Hypothalamus (tissue), 51 donors: ENCODE measurements at regions not wholly inside any gene's neighbourhood (a gene's known extent, or its start where the extent isn't known, plus 50 kb on each side); places are given as distances from the start of the nearest gene placed in this dataset.

Experiments used
- DNase-seq, 51 donors: peaks; one replicate each; lab custom pipeline; 2025; lab: John Stamatoyannopoulos, UW

- DNase-seq: no peak
Measured at GRCh38 chr2:190807886-190808285, 72.7 kb upstream of the GLS start.

- DNase-seq: no peak
Measured at GRCh38 chr2:190809139-190809764, 71.4 kb upstream of the GLS start.

GRCh38 chr2:190809876-190810525, 70.6 kb upstream of the GLS start:
- DNase-seq: no peak

GRCh38 chr2:190810981-190811587, 69.5 kb upstream of the GLS start:
- DNase-seq: no peak

GRCh38 chr2:190811811-190812210, 68.8 kb upstream of the GLS start:
- DNase-seq: no peak

- DNase-seq: no peak
Measured at GRCh38 chr2:190812506-190813294, 67.9 kb upstream of the GLS start.

- no peak for DNase-seq
Measured at GRCh38 chr2:190815226-190815625, 65.4 kb upstream of the GLS start.

GRCh38 chr2:190817082-190817481, 63.5 kb upstream of the GLS start:
- no peak for DNase-seq

GRCh38 chr2:190819840-190820301, 60.8 kb upstream of the GLS start:
- DNase-seq: no peak

GRCh38 chr2:190820416-190820815, 60.2 kb upstream of the GLS start:
- no peak for DNase-seq

GRCh38 chr2:190822043-190822442, 58.6 kb upstream of the GLS start:
- DNase-seq: no peak

- no peak for DNase-seq
Measured at GRCh38 chr2:190827720-190828119, 52.9 kb upstream of the GLS start.

- no peak for DNase-seq
Measured at GRCh38 chr2:190829642-190830041, 51.0 kb upstream of the GLS start.
